ENCODE measurements at regions not wholly inside any gene's neighbourhood (a gene's known extent, or its start where the extent isn't known, plus 50 kb on each side); places are given as distances from the start of the nearest gene placed in this dataset.
"Not testable (repeated sequence)": the region's sequence is repeated elsewhere in the genome, so short reads cannot be mapped to it uniquely, and the experiment has no call there.

DNA sequence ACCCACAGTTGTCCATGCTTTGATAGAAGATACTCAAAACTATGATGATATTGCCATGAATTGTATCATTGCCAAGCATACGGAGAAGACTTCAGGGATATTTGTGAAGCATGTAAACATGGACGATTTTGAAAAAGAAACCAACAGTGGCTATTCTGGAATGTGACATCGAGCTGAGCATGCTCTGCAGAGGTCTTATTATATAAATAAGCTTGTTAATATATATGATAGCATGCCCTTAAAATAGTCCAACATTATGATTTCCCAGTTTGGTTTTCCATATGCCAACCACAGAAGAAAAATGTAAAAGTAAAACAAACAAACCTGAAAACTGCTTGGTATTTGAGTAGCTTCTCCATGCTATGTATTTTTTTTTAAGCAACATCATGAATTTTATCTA is 159.1 kb downstream of the LNPK start:
- no peak overlapping the region for H3K27ac Mint-ChIP-seq
- H3K4me1 Mint-ChIP-seq, result no peaks in the 10 kb centered on the region
- ChIA-PET CTCF (no interaction called here), POLR2A (no interaction called here)
- TF ChIP-seq, protein P1, sequence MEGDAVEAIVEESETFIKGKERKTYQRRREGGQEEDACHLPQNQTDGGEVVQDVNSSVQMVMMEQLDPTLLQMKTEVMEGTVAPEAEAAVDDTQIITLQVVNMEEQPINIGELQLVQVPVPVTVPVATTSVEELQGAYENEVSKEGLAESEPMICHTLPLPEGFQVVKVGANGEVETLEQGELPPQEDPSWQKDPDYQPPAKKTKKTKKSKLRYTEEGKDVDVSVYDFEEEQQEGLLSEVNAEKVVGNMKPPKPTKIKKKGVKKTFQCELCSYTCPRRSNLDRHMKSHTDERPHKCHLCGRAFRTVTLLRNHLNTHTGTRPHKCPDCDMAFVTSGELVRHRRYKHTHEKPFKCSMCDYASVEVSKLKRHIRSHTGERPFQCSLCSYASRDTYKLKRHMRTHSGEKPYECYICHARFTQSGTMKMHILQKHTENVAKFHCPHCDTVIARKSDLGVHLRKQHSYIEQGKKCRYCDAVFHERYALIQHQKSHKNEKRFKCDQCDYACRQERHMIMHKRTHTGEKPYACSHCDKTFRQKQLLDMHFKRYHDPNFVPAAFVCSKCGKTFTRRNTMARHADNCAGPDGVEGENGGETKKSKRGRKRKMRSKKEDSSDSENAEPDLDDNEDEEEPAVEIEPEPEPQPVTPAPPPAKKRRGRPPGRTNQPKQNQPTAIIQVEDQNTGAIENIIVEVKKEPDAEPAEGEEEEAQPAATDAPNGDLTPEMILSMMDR (IDR thresholded peaks at IDR 0.05), result no peak
- no peak overlapping the region for H3K4me3 Mint-ChIP-seq
- H3K9me3 Mint-ChIP-seq, result no peaks in the 10 kb centered on the region
- H3K27me3 Mint-ChIP-seq, result peaks cover 8% of the 10 kb centered on the region
- no peaks in the 10 kb centered on the region for H3K36me3 Mint-ChIP-seq (ENCODE audit: low read depth)
- DNase-seq (no peak), ATAC-seq (ENCODE audit: low read depth) (no peak)
- intact Hi-C loops (cut with micrococcal nuclease), result no loop called here

GRCh38 chr2:175840765-175841164 is 161.3 kb downstream of the LNPK start:
- H3K27me3 Mint-ChIP-seq; H3K9me3 Mint-ChIP-seq; H3K4me1 Mint-ChIP-seq; CTCF ChIA-PET; DNase-seq; H3K27ac Mint-ChIP-seq; POLR2A ChIA-PET; H3K4me3 Mint-ChIP-seq; H3K36me3 Mint-ChIP-seq (ENCODE audit: low read depth); ATAC-seq (ENCODE audit: low read depth); intact Hi-C loops (cut with micrococcal nuclease): not testable (repeated sequence)

- ChIA-PET POLR2A (no interaction called here), CTCF (no interaction called here)
- Mint-ChIP-seq H3K4me3 (no peak overlapping the region), H3K4me1 (no peaks in the 10 kb centered on the region), H3K27me3 (peaks cover 4% of the 10 kb centered on the region), H3K36me3 (ENCODE audit: low read depth) (no peaks in the 10 kb centered on the region), H3K27ac (no peak overlapping the region), H3K9me3 (no peaks in the 10 kb centered on the region)
- TF ChIP-seq, protein P1 (IDR thresholded peaks at IDR 0.05), result no peak
- ATAC-seq (ENCODE audit: low read depth) (no peak), DNase-seq (no peak)
- intact Hi-C loops (cut with micrococcal nuclease), result no loop called here
Measured at GRCh38 chr2:175840256-175840655, 161.8 kb downstream of the LNPK start.

DNA sequence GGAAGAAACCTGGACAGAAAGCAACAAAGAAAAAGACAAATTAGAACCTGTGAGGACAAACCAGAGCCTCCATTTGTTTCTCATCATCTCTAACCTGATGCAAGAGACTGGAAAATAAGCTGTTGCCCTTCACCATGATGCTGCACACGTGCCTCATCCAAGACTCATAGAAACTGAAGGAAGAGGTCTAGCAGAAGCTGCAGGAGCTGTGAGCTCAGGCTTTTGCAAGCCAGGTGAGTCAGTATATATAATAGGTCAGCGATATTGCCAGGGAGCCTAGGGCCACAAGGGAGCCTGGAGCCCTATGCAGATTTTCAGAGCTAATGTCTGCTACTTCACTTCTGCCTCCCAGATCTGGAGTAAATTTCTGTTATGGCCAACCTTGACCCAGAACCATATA is 163.1 kb downstream of the LNPK start:
- TF ChIP-seq, protein P1 (IDR thresholded peaks at IDR 0.05), result no peak
- CTCF ChIA-PET, result no interaction called here
- H3K4me3 Mint-ChIP-seq, result no peak overlapping the region

DNA sequence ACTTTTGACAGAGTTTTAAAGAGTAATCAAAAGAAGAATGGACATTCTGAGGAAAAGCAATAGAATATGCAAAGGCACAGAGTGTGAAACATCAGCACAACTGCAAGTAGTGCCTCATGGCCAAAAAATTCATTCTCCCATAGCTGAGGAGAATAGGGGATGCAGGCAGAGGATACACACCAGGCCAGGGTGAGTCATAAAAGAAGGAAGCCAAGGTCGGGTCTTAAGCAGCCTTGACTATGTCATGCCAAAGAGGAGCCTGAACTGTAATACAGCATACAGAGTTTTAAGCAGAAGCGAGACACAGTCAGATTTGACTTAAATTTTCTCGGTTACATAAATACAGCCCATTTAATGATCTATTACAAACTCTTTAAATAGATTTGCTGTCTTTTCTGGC is 165.0 kb downstream of the LNPK start:
- no peak for ATAC-seq (ENCODE audit: low read depth)
- ChIA-PET CTCF (no interaction called here), POLR2A (no interaction called here)
- Mint-ChIP-seq H3K4me3 (no peak overlapping the region), H3K27ac (no peak overlapping the region), H3K9me3 (no peaks in the 10 kb centered on the region), H3K4me1 (no peaks in the 10 kb centered on the region), H3K27me3 (peaks cover 2% of the 10 kb centered on the region), H3K36me3 (ENCODE audit: low read depth) (no peaks in the 10 kb centered on the region)
- intact Hi-C loops (cut with micrococcal nuclease), result no loop called here
- DNase-seq, result no peak
- TF ChIP-seq, protein P1 (IDR thresholded peaks at IDR 0.05), result no peak

More for the DNA sequence above, 163.1 kb downstream of the LNPK start:
- no peaks in the 10 kb centered on the region for H3K9me3 Mint-ChIP-seq
- H3K36me3 Mint-ChIP-seq (ENCODE audit: low read depth), result no peaks in the 10 kb centered on the region
- POLR2A ChIA-PET, result no interaction called here
- ATAC-seq (ENCODE audit: low read depth) (no peak), DNase-seq (no peak)
- intact Hi-C loops (cut with micrococcal nuclease), result no loop called here
- H3K27ac Mint-ChIP-seq, result no peak overlapping the region
- no peaks in the 10 kb centered on the region for H3K4me1 Mint-ChIP-seq
- peaks cover 2% of the 10 kb centered on the region for H3K27me3 Mint-ChIP-seq

GRCh38 chr2:175836361-175836760 is 165.7 kb downstream of the LNPK start:
- Mint-ChIP-seq H3K9me3 (no peaks in the 10 kb centered on the region), H3K4me1 (no peaks in the 10 kb centered on the region), H3K27me3 (peaks cover 2% of the 10 kb centered on the region), H3K27ac (no peak overlapping the region), H3K4me3 (no peak overlapping the region), H3K36me3 (ENCODE audit: low read depth) (no peaks in the 10 kb centered on the region)
- intact Hi-C loops (cut with micrococcal nuclease), result no loop called here
- DNase-seq, result no peak
- POLR2A ChIA-PET, result no interaction called here
- CTCF ChIA-PET, result no interaction called here
- ATAC-seq (ENCODE audit: low read depth), result no peak
- TF ChIP-seq, protein P1 (IDR thresholded peaks at IDR 0.05), result no peak

Data from activated B cell treated with CpG ODN at 0.5 μM for 24 hours (primary cell).